ENCODE measurements at regions not wholly inside any gene's neighbourhood (a gene's known extent, or its start where the extent isn't known, plus 50 kb on each side); places are given as distances from the start of the nearest gene placed in this dataset.

DNA sequence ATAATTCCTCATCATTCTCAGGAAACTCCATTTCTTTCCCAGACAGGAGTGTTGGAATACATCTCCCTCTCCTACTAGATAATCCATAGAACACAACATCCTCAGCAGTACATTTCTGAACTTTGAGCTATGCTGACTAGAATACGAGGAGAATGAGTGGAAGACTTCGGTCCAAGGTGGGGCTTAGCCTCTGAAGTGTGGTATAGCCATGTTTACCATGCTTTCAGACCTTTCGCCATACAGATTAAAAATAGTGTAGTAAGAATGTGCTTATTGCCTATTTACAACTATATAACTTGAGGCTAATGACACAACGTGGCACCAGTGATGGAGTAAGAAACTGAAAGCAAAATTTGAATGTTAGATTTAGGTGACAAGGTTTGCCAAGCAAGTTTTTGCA is 184.5 kb upstream of the KRR1 start:
- no peak overlapping the region for H3K27ac ChIP-seq (replicated peaks)
- no peak overlapping the region for H3K4me3 ChIP-seq (replicated peaks; ENCODE audit: insufficient read depth, low read length)
- H3K27me3 ChIP-seq (ENCODE audit: insufficient read depth, poor library complexity, severe bottlenecking) = no peaks in the 10 kb centered on the region
- TF ChIP-seq, protein P1, sequence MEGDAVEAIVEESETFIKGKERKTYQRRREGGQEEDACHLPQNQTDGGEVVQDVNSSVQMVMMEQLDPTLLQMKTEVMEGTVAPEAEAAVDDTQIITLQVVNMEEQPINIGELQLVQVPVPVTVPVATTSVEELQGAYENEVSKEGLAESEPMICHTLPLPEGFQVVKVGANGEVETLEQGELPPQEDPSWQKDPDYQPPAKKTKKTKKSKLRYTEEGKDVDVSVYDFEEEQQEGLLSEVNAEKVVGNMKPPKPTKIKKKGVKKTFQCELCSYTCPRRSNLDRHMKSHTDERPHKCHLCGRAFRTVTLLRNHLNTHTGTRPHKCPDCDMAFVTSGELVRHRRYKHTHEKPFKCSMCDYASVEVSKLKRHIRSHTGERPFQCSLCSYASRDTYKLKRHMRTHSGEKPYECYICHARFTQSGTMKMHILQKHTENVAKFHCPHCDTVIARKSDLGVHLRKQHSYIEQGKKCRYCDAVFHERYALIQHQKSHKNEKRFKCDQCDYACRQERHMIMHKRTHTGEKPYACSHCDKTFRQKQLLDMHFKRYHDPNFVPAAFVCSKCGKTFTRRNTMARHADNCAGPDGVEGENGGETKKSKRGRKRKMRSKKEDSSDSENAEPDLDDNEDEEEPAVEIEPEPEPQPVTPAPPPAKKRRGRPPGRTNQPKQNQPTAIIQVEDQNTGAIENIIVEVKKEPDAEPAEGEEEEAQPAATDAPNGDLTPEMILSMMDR (IDR thresholded peaks at IDR 0.05; ENCODE audit: insufficient read depth, low read length) = no peak
- no peak for TF ChIP-seq SPI1 (IDR thresholded peaks at IDR 0.05; ENCODE audit: borderline replicate concordance, low read depth)
- TF ChIP-seq, protein P2, sequence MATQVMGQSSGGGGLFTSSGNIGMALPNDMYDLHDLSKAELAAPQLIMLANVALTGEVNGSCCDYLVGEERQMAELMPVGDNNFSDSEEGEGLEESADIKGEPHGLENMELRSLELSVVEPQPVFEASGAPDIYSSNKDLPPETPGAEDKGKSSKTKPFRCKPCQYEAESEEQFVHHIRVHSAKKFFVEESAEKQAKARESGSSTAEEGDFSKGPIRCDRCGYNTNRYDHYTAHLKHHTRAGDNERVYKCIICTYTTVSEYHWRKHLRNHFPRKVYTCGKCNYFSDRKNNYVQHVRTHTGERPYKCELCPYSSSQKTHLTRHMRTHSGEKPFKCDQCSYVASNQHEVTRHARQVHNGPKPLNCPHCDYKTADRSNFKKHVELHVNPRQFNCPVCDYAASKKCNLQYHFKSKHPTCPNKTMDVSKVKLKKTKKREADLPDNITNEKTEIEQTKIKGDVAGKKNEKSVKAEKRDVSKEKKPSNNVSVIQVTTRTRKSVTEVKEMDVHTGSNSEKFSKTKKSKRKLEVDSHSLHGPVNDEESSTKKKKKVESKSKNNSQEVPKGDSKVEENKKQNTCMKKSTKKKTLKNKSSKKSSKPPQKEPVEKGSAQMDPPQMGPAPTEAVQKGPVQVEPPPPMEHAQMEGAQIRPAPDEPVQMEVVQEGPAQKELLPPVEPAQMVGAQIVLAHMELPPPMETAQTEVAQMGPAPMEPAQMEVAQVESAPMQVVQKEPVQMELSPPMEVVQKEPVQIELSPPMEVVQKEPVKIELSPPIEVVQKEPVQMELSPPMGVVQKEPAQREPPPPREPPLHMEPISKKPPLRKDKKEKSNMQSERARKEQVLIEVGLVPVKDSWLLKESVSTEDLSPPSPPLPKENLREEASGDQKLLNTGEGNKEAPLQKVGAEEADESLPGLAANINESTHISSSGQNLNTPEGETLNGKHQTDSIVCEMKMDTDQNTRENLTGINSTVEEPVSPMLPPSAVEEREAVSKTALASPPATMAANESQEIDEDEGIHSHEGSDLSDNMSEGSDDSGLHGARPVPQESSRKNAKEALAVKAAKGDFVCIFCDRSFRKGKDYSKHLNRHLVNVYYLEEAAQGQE (IDR thresholded peaks at IDR 0.05; ENCODE audit: insufficient replicate concordance, low read depth) = no peak
- no peak for TF ChIP-seq GABPA (IDR thresholded peaks at IDR 0.05; ENCODE audit: low read depth)
- TF ChIP-seq POLR2AphosphoS5 (IDR thresholded peaks at IDR 0.05; ENCODE audit: low read depth) = no peak
- DNase-seq (ENCODE audit: low read depth in 1 of 2, low spot score in 1 of 2) = no peak

DNA sequence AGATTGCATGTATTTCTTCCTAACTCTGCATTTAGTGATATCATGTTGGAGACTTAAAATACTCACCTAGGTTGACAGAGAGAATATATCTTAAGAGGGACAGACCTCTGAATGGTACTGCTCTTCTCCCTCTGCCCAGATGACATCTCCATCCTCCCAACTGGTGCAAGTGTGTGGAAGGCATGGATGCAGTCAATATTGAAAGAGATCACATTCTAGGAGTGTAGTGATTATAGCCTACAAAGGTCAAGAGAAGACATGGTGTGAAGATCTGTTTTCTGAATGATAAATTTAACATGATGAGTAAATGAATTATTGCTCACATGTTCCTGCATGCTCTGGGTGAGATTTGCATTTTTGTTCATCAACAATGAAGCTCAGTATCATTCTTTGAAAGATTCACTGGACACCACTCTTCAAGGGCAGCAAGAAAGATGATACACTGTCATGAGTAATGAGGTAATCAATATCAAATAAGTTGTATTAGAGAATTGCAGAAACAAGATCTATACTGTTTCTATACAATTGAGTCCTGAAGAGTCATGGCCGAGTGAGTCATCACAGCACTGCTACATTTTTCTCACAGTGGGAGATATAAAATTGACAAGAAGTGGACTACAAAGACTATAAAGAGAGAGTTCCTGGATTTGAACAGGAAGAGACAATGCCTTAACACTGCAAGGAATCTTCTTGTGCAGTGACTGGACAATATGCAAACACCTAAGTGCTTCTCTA is 183.3 kb upstream of the KRR1 start:
- TF ChIP-seq, protein P1 (IDR thresholded peaks at IDR 0.05; ENCODE audit: insufficient read depth, low read length) = no peak
- TF ChIP-seq GABPA (IDR thresholded peaks at IDR 0.05; ENCODE audit: low read depth) (no peak), SPI1 (IDR thresholded peaks at IDR 0.05; ENCODE audit: borderline replicate concordance, low read depth) (no peak), POLR2AphosphoS5 (IDR thresholded peaks at IDR 0.05; ENCODE audit: low read depth) (no peak)
- TF ChIP-seq, protein P2 (IDR thresholded peaks at IDR 0.05; ENCODE audit: insufficient replicate concordance, low read depth) = no peak
- Histone ChIP-seq H3K4me3 (replicated peaks; ENCODE audit: insufficient read depth, low read length) (no peak overlapping the region), H3K27me3 (ENCODE audit: insufficient read depth, poor library complexity, severe bottlenecking) (no peaks in the 10 kb centered on the region), H3K27ac (replicated peaks) (no peak overlapping the region)
- no peak for DNase-seq (ENCODE audit: low read depth in 1 of 2, low spot score in 1 of 2)

DNA sequence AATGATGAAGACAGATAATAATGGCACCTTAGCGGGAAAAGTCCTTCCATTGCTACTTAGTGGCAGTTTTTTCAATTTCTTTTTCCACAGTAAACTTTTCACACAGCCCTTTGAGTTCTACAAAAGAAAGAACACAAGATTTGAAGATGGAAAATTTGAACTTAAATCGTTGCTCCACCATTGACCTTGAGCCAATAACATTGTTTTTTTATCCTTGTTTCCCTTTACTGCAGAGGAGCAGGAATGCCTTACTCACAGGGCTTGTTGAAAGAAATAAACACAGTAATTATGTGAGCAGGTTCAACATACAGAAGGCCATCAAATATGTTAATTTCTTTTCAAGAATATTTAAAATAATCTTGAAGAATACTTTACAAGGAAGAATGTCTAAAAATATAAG is 181.5 kb upstream of the KRR1 start:
- no peaks in the 10 kb centered on the region for H3K27me3 ChIP-seq (ENCODE audit: insufficient read depth, poor library complexity, severe bottlenecking)
- TF ChIP-seq, protein P1 (IDR thresholded peaks at IDR 0.05; ENCODE audit: insufficient read depth, low read length) = no peak
- TF ChIP-seq GABPA (IDR thresholded peaks at IDR 0.05; ENCODE audit: low read depth) (no peak), POLR2AphosphoS5 (IDR thresholded peaks at IDR 0.05; ENCODE audit: low read depth) (no peak), SPI1 (IDR thresholded peaks at IDR 0.05; ENCODE audit: borderline replicate concordance, low read depth) (no peak)
- TF ChIP-seq, protein P2 (IDR thresholded peaks at IDR 0.05; ENCODE audit: insufficient replicate concordance, low read depth) = no peak
- H3K27ac ChIP-seq (replicated peaks) = no peak overlapping the region
- DNase-seq (ENCODE audit: low read depth in 1 of 2, low spot score in 1 of 2) = no peak
- no peak overlapping the region for H3K4me3 ChIP-seq (replicated peaks; ENCODE audit: insufficient read depth, low read length)
